ENCODE measurements at regions not wholly inside any gene's neighbourhood (a gene's known extent, or its start where the extent isn't known, plus 50 kb on each side); places are given as distances from the start of the nearest gene placed in this dataset.

GRCh38 chr1:199272628-199273086, 633.8 kb downstream of the PTPRC start (continued):
- TF ChIP-seq, protein P1, sequence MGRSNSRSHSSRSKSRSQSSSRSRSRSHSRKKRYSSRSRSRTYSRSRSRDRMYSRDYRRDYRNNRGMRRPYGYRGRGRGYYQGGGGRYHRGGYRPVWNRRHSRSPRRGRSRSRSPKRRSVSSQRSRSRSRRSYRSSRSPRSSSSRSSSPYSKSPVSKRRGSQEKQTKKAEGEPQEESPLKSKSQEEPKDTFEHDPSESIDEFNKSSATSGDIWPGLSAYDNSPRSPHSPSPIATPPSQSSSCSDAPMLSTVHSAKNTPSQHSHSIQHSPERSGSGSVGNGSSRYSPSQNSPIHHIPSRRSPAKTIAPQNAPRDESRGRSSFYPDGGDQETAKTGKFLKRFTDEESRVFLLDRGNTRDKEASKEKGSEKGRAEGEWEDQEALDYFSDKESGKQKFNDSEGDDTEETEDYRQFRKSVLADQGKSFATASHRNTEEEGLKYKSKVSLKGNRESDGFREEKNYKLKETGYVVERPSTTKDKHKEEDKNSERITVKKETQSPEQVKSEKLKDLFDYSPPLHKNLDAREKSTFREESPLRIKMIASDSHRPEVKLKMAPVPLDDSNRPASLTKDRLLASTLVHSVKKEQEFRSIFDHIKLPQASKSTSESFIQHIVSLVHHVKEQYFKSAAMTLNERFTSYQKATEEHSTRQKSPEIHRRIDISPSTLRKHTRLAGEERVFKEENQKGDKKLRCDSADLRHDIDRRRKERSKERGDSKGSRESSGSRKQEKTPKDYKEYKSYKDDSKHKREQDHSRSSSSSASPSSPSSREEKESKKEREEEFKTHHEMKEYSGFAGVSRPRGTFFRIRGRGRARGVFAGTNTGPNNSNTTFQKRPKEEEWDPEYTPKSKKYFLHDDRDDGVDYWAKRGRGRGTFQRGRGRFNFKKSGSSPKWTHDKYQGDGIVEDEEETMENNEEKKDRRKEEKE (IDR thresholded peaks at IDR 0.05): no peak
- peak; percentile 96 for TF ChIP-seq NFIC (IDR thresholded peaks at IDR 0.05; ENCODE audit: low read depth, low read length)
- peak; percentile 39; the same call in 1 of the 2 replicates for TF ChIP-seq CREB1 (IDR thresholded peaks at IDR 0.05; ENCODE audit: low read depth)
- TF ChIP-seq CBFB (IDR thresholded peaks at IDR 0.05; ENCODE audit: low read depth): peak; percentile 64; the same call in 1 of the 2 replicates
- TF ChIP-seq, protein P2, sequence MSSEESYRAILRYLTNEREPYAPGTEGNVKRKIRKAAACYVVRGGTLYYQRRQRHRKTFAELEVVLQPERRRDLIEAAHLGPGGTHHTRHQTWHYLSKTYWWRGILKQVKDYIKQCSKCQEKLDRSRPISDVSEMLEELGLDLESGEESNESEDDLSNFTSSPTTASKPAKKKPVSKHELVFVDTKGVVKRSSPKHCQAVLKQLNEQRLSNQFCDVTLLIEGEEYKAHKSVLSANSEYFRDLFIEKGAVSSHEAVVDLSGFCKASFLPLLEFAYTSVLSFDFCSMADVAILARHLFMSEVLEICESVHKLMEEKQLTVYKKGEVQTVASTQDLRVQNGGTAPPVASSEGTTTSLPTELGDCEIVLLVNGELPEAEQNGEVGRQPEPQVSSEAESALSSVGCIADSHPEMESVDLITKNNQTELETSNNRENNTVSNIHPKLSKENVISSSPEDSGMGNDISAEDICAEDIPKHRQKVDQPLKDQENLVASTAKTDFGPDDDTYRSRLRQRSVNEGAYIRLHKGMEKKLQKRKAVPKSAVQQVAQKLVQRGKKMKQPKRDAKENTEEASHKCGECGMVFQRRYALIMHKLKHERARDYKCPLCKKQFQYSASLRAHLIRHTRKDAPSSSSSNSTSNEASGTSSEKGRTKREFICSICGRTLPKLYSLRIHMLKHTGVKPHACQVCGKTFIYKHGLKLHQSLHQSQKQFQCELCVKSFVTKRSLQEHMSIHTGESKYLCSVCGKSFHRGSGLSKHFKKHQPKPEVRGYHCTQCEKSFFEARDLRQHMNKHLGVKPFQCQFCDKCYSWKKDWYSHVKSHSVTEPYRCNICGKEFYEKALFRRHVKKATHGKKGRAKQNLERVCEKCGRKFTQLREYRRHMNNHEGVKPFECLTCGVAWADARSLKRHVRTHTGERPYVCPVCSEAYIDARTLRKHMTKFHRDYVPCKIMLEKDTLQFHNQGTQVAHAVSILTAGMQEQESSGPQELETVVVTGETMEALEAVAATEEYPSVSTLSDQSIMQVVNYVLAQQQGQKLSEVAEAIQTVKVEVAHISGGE (CRISPR knock-in tag; IDR thresholded peaks at IDR 0.05): no peak
- TF ChIP-seq IRF4 (IDR thresholded peaks at IDR 0.05; ENCODE audit: low read depth, low read length): peak; percentile 77; the same call in 1 of the 2 replicates
- no peak for TF ChIP-seq E2F4 (IDR thresholded peaks at IDR 0.05; ENCODE audit: low read depth, low read length)
- TF ChIP-seq KLF5 (IDR thresholded peaks at IDR 0.05; ENCODE audit: partially characterized antibody): no peak
- TF ChIP-seq, protein P3, sequence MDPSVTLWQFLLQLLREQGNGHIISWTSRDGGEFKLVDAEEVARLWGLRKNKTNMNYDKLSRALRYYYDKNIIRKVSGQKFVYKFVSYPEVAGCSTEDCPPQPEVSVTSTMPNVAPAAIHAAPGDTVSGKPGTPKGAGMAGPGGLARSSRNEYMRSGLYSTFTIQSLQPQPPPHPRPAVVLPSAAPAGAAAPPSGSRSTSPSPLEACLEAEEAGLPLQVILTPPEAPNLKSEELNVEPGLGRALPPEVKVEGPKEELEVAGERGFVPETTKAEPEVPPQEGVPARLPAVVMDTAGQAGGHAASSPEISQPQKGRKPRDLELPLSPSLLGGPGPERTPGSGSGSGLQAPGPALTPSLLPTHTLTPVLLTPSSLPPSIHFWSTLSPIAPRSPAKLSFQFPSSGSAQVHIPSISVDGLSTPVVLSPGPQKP (IDR thresholded peaks at IDR 0.05; ENCODE audit: low read depth, low read length): peak; percentile 83
- TF ChIP-seq KDM1A (IDR thresholded peaks at IDR 0.05; ENCODE audit: borderline replicate concordance): no peak
- TF ChIP-seq, protein P4, sequence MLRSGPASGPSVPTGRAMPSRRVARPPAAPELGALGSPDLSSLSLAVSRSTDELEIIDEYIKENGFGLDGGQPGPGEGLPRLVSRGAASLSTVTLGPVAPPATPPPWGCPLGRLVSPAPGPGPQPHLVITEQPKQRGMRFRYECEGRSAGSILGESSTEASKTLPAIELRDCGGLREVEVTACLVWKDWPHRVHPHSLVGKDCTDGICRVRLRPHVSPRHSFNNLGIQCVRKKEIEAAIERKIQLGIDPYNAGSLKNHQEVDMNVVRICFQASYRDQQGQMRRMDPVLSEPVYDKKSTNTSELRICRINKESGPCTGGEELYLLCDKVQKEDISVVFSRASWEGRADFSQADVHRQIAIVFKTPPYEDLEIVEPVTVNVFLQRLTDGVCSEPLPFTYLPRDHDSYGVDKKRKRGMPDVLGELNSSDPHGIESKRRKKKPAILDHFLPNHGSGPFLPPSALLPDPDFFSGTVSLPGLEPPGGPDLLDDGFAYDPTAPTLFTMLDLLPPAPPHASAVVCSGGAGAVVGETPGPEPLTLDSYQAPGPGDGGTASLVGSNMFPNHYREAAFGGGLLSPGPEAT (IDR thresholded peaks at IDR 0.05; ENCODE audit: low read depth): peak; percentile 87
- peak; percentile 87 for TF ChIP-seq ATF2 (IDR thresholded peaks at IDR 0.05; ENCODE audit: low read length)
- TF ChIP-seq TARDBP (IDR thresholded peaks at IDR 0.05; ENCODE audit: borderline replicate concordance): no peak
- TF ChIP-seq MEF2A (IDR thresholded peaks at IDR 0.05; ENCODE audit: insufficient read depth, low read depth, low read length): peak; percentile 84
- TF ChIP-seq IKZF1 (conservative IDR thresholded peaks at IDR 0.05): peak; percentile 51; the same call in 1 of the 2 replicates
- TF ChIP-seq ZNF274 (IDR thresholded peaks at IDR 0.05; ENCODE audit: insufficient read depth, insufficient read length): no peak
- TF ChIP-seq DPF2 (IDR thresholded peaks at IDR 0.05): peak; percentile 48
